Skeletal muscle tissue (tissue), 3 donors: ENCODE measurements at regions not wholly inside any gene's neighbourhood (a gene's known extent, or its start where the extent isn't known, plus 50 kb on each side); places are given as distances from the start of the nearest gene placed in this dataset.

Source experiments
- H3K27ac ChIP-seq: one replicate; pipeline ENCODE4 v1.7.0; 2013; ENCODE audit warnings: mild to moderate bottlenecking, low read depth, low read length, inconsistent platforms
- H3K27me3 ChIP-seq, 3 donors: one replicate each; pipeline ENCODE4 v1.7.0; 2013; ENCODE audit warnings: low read length in 3 of 3; ENCODE audit not compliant: control insufficient read depth in 3 of 3, insufficient read depth in 3 of 3
- H3K36me3 ChIP-seq, 3 donors: one replicate each; pipeline ENCODE4 v1.7.0; 2013; ENCODE audit warnings: low read length in 3 of 3; ENCODE audit not compliant: control insufficient read depth in 3 of 3, insufficient read depth in 3 of 3
- H3K4me1 ChIP-seq, 3 donors: one replicate each; pipeline ENCODE4 v1.7.0; 2013; ENCODE audit warnings: low read length in 3 of 3, mild to moderate bottlenecking in 3 of 3; ENCODE audit not compliant: control insufficient read depth in 3 of 3, insufficient read depth in 3 of 3
- H3K4me3 ChIP-seq, 3 donors: one replicate each; pipeline ENCODE4 v1.7.0; 2013; ENCODE audit warnings: low read length in 3 of 3
- H3K9ac ChIP-seq, 3 donors: one replicate each; pipeline ENCODE4 v1.7.0; 2013; ENCODE audit warnings: low read length in 3 of 3, mild to moderate bottlenecking in 3 of 3, moderate library complexity in 2 of 3, low read depth in 1 of 3
- H3K9me3 ChIP-seq, 3 donors: one replicate each; pipeline ENCODE4 v1.7.0; 2013; ENCODE audit warnings: low read length in 3 of 3; ENCODE audit not compliant: control insufficient read depth in 3 of 3
- donor health status: Osteomylitis.

DNA sequence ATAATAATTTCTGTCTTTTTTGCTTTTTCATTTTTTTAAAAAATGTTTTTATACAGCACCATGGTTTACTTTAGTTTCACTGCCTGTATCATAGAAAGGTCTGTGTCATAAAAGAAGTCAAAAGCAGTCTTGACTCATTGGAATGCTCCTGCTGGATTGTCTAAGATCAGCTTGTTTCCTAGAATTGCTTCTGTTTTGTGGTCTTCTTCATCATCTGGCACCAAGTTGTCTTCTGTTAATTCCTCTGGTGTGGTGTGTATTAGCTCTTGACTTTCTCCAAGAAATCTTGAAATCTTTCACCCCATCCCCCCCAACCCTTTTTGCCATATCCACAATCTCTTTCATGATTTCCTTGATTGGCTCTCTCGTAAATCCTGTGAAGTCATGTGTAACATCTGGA is 250.3 kb upstream of the CXCL12 start:
- no peaks in the 10 kb centered on the region for H3K36me3 ChIP-seq
- H3K9me3 ChIP-seq, result no peaks in the 10 kb centered on the region
- H3K4me1 ChIP-seq, result no peaks in the 10 kb centered on the region
- no peak overlapping the region for H3K27ac ChIP-seq
- H3K4me3 ChIP-seq, result no peak overlapping the region
- no peak overlapping the region for H3K9ac ChIP-seq
- H3K27me3 ChIP-seq, result no peaks in the 10 kb centered on the region

DNA sequence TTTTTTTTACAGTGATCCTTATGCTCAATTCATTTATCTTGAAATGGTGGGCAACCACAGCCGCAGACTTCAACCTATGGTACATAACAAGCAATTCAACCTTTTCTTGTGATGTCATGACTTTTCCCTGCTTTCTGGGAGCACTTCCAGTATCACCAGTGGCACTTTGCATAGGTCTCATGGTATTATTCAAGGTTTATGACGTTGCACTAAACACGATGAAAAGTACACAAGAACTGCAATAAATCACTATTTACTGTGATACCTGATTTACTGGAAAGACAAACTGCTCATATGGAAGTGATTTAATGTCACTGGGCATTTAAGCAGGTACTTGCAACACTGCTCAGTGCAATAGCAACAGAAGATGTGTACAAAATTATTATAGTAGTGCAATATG is 251.7 kb upstream of the CXCL12 start:
- Histone ChIP-seq H3K36me3 (no peaks in the 10 kb centered on the region), H3K27me3 (no peaks in the 10 kb centered on the region)

DNA sequence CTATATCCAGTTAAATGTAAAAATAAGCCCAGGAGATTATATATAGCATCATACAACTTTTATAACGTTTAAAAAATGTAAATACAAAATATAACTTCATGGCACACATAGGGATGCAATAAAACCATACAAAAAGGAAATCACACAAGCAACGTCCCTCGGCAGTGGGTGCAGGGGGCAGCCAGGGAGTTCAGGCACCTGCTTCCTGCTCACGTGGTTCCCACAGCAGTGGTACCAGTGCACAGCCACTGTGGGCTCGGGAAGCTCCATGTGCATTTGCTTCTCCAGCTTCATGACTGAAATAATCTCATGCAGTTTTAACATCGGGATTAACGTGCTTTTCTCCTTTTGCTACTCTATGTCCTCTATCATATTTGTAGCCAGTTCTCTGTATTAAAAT is 255.5 kb upstream of the CXCL12 start:
- Histone ChIP-seq H3K27ac (no peak overlapping the region), H3K4me1 (no peaks in the 10 kb centered on the region), H3K9ac (no peak overlapping the region), H3K36me3 (no peaks in the 10 kb centered on the region), H3K9me3 (no peaks in the 10 kb centered on the region), H3K4me3 (no peak overlapping the region), H3K27me3 (no peaks in the 10 kb centered on the region)

More for the DNA sequence above, 251.7 kb upstream of the CXCL12 start:
- no peak overlapping the region for H3K9ac ChIP-seq
- no peak overlapping the region for H3K27ac ChIP-seq
- H3K9me3 ChIP-seq, result no peaks in the 10 kb centered on the region
- no peak overlapping the region for H3K4me3 ChIP-seq
- no peaks in the 10 kb centered on the region for H3K4me1 ChIP-seq

DNA sequence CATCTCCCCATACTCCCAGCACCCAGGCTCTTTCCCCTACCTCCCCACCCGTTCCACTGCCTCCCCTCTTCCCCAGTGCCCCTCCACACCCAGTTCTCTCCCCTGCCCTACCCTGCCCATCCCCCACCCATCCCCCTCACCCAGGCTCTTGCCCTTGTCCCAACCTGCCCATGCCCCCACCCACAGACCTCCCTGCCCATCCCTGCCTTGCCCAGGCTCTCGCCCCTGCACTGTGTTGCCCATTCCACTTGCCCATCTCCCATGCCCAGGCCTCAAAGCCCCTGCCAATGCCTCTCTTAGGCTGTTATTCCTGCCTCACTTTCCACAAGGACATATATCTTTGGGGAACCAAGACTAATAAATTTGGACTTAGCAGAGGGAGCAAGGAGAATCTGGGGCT is 262.6 kb upstream of the CXCL12 start:
- Histone ChIP-seq H3K27me3 (no peaks in the 10 kb centered on the region), H3K36me3 (no peaks in the 10 kb centered on the region), H3K4me1 (peaks cover 5 to 15% (median 9%) of the 10 kb centered on the region in 3 donors), H3K9me3 (no peaks in the 10 kb centered on the region), H3K9ac (no peak overlapping the region), H3K27ac (no peak overlapping the region), H3K4me3 (no peak overlapping the region)

DNA sequence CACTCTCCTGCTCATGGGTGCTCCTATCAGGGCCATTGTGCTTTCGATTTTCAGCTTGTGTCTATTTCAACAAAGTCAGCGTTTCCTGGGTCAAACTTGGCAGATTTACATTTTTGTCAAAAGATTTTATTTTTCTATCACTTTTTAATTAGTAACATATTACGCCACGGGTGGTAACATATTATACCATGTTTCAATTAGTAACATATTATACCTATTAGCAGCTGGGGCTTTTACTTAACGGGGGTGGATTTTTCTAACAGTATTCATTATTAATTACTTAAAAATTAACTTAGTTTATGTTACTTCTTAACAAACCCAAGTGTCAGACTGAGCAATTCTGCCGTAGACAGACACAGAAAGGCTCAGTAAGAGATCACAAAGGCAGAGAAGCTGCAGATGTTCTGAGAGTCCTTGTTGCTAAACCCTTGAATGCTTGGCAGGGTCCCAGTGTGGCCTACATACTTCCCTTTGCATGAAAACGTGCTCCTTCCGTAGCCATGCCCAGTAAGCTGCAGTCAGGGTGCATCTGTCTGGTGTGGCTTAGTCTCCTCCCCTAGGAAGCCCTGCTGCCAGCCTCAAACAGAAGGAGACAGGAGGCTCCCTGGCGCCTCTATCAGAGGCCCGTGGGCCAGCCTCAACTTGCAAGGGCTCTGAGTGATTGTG is 263.1 kb upstream of the CXCL12 start:
- H3K27ac ChIP-seq, result no peak overlapping the region
- peaks cover 5 to 15% (median 9%) of the 10 kb centered on the region in 3 donors for H3K4me1 ChIP-seq
- no peaks in the 10 kb centered on the region for H3K36me3 ChIP-seq
- no peak overlapping the region for H3K9ac ChIP-seq
- no peaks in the 10 kb centered on the region for H3K9me3 ChIP-seq
- no peak overlapping the region for H3K4me3 ChIP-seq
- no peaks in the 10 kb centered on the region for H3K27me3 ChIP-seq

DNA sequence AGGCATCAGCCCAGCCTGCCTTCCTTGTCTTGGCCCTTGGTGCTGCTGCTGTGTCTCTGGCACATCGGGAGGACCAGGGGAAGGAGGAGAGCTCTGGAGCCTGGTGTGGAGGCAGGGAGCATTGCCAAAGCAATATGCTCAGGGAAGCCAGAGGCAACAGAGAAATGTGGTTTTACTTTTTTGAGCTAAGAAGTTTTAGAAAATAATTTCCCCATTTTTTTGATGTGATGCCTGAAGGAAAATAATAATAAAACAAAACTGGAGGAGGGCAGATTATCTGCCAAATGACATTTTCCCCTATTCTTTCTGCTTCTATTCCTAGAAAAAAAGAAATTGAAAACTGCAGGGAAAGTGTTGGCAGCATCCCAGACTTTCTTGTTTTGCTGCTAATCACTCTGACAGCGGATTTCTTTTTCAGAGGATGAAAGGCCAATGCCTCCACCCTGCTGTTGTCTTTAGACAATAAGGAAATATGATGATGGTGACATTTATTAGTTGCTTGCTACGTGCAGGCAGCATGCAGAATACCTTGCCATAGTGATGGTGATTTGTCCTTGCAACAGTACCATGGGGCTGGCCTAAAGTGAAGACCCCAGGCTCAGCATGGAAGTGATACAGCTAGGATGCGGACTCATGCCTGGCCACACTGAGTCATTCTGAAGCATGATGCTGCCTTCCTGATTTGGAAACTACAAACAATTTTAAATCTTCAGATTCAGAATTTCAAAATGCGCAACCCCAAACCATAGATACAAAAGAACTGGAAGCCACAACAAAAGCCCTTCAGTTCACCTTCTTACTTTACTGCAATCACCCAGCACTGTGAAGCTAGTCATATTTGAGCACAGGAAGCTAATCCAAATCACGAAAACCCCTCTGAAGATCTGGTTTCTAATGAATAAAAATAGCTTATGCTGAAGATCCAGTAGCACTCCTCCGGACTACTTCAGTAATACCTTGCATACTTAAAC is 260.2 kb upstream of the TMEM72 start:
- no peaks in the 10 kb centered on the region for H3K36me3 ChIP-seq
- H3K4me3 ChIP-seq, result no peak overlapping the region
- no peak overlapping the region for H3K27ac ChIP-seq

DNA sequence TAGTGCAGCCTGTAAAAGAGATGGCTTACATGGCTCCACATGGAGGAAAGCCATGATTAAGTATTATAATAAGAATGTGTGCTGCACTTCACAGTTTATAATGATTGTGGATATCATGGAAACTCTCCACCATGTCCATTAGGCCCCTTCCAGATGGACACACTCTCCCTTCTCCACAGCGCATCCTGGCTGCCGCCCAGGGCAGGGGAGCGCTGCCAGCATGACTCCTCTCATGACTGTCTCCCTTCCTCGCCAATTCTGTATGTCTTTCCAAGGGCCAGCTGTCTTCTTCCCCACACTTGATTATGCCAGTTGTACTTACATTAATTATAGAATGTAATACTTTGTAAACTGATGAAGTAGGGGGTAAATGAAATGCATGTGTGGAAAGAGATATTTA is 259.3 kb upstream of the TMEM72 start:
- Histone ChIP-seq H3K36me3 (no peaks in the 10 kb centered on the region), H3K4me3 (no peak overlapping the region), H3K9ac (no peak overlapping the region), H3K4me1 (peaks cover 5 to 15% (median 9%) of the 10 kb centered on the region in 3 donors), H3K27ac (no peak overlapping the region), H3K9me3 (no peaks in the 10 kb centered on the region), H3K27me3 (no peaks in the 10 kb centered on the region)

More for the DNA sequence above, 260.2 kb upstream of the TMEM72 start:
- Histone ChIP-seq H3K4me1 (peaks cover 5 to 15% (median 9%) of the 10 kb centered on the region in 3 donors), H3K9me3 (no peaks in the 10 kb centered on the region), H3K9ac (no peak overlapping the region), H3K27me3 (no peaks in the 10 kb centered on the region)

DNA sequence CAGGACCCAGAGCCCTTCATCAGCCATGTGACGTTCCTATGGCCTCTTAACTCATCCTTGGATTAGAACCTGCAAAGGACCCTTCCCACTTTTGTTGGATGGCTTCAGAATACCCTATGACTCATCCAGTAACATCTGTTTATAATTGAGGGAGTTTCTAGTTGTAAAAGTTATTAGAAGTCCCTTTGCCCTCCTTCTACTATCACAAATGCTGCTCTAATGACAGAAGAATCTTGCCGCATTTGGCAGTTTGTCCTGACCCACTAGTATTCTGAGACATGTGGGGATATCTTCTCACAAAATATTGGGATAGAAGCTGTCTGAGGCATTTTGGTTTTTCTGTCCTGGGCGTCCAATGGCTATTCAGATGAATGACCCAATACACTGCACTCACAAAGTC is 251.8 kb upstream of the TMEM72 start:
- Histone ChIP-seq H3K27ac (no peak overlapping the region), H3K27me3 (peaks cover 0 to 2% (median 0%) of the 10 kb centered on the region in 3 donors), H3K4me3 (no peak overlapping the region), H3K9me3 (no peaks in the 10 kb centered on the region), H3K36me3 (no peaks in the 10 kb centered on the region), H3K4me1 (no peaks in the 10 kb centered on the region), H3K9ac (no peak overlapping the region)

DNA sequence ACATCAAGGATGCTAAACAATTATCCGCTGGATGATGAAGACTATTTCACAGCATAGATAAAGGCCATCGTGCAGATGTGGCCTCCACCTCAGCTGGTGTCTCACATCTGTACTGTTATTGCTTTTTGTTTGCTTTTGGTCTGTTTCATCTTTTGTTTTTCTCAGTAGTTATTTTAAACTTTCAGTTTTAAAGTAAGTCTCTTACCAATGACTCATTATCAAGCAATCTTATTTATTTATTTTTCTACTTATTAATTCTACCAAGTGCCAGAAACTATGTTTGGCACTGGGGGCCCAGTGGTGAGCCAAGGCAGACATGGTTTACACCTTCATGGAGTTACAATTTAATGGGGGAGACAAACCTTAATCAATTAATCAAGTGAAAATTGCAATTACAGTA is 250.9 kb upstream of the TMEM72 start:
- H3K9ac ChIP-seq, result no peak overlapping the region
- no peak overlapping the region for H3K27ac ChIP-seq
- no peaks in the 10 kb centered on the region for H3K4me1 ChIP-seq
- peaks cover 0 to 1% (median 0%) of the 10 kb centered on the region in 3 donors for H3K9me3 ChIP-seq
- no peaks in the 10 kb centered on the region for H3K36me3 ChIP-seq
- H3K27me3 ChIP-seq, result peaks cover 0 to 2% (median 0%) of the 10 kb centered on the region in 3 donors
- H3K4me3 ChIP-seq, result no peak overlapping the region

DNA sequence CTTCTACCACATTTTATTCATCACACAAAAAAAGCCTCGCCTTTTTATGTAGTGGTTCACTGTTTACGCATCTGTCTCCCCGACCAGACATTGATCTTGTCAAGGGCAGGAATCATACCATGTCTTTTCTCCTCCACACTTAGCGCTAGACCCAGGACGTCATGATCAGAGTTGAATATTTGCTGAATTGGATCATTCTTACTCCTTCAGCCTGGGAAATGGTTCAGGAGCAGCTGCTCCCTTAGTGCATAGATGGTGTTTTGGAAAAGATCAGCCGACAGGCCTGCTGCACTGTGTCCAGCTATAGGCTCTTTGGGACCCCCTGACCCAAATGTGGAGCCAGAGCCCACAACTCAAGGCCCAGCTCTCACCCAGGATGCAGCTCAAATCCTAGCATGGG is 249.1 kb upstream of the TMEM72 start:
- H3K4me3 ChIP-seq, result no peak overlapping the region
- no peaks in the 10 kb centered on the region for H3K4me1 ChIP-seq
- peaks cover 0 to 1% (median 0%) of the 10 kb centered on the region in 3 donors for H3K9me3 ChIP-seq
- no peaks in the 10 kb centered on the region for H3K36me3 ChIP-seq
- H3K9ac ChIP-seq, result no peak overlapping the region
- H3K27ac ChIP-seq, result no peak overlapping the region
- peaks cover 0 to 5% (median 0%) of the 10 kb centered on the region in 3 donors for H3K27me3 ChIP-seq
